NCI-H2196 treated with DMSO at 0.1 percent for 48 hours (cell line): ENCODE measurements at regions not wholly inside any gene's neighbourhood (a gene's known extent, or its start where the extent isn't known, plus 50 kb on each side); places are given as distances from the start of the nearest gene placed in this dataset.
"Not testable (repeated sequence)": the region's sequence is repeated elsewhere in the genome, so short reads cannot be mapped to it uniquely, and the experiment has no call there.

ENCODE experiments used
- DNase-seq: peaks from one replicate; lab custom pipeline; 2025; ENCODE audit not compliant: unreplicated experiment; lab: John Stamatoyannopoulos, UW

DNA sequence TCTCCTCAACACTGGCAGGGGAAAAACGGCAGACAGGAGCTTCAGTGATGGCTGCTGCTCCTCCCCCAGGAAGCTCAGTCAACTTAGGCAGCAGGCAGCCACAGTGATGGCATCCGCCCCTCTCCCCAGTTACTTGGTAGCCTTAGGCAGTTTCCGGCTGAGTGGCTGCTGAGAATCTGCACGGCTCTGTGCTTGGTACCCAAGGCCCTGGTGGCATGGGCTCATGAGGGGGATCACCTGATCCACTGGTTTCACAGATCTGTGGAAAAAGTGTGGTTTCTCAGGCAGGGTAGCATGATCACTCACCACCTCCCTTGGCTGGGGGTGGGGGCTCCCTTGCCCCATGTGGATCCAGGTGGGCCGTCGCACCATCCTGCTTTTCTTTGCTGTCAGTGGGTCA, 244.6 kb upstream of the MDGA2 start:
- no peak for DNase-seq

DNA sequence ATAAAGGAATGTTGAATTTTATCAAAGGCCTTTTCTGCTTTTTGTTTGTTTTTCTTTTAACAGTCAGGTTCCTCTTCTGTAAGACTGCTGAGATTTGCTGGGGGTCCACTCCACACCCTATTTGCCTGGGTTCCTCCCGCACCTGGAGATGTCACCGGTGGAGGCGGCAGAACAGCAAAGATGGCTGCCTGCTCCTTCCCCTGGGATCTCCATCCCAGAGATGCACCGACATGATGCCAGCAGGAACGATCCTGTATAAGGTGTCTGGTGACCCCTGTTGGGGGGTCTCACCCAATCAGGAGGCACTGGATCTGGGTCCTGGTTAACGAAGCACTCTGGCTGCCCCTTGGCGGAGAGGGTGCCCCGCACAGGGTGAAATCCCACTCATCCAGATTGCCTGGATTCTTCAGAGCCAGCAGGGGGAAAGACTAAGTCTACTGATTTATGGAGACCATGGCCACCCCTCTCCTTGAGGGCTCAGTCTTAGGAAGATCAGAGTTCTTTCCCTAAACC, 244.0 kb upstream of the MDGA2 start:
- DNase-seq: no peak

- no peak for DNase-seq
Measured at GRCh38 chr14:47917344-47917954, 242.0 kb upstream of the MDGA2 start.

GRCh38 chr14:47901141-47901540, 225.7 kb upstream of the MDGA2 start:
- not testable (repeated sequence) for DNase-seq

DNA sequence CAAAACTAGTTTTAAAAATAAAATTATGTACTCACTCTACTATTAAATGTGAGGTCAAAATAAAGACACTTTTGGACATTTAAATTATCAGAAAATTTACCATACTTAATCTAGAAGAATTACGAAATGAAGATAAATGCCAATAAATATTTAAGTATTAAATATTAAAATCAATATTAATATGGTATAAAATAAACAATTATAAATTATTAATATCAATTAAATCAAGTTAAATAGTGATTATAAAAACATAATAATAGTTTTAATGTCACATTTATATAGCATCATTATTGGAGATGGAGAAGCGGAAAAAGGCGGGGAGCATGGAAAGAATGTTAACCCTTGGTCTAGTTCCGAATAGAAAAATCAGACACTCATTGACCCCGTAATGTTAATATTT, 224.3 kb upstream of the MDGA2 start:
- DNase-seq: no peak

- no peak for DNase-seq
Measured at GRCh38 chr14:47874350-47874749, 198.9 kb upstream of the MDGA2 start.

DNA sequence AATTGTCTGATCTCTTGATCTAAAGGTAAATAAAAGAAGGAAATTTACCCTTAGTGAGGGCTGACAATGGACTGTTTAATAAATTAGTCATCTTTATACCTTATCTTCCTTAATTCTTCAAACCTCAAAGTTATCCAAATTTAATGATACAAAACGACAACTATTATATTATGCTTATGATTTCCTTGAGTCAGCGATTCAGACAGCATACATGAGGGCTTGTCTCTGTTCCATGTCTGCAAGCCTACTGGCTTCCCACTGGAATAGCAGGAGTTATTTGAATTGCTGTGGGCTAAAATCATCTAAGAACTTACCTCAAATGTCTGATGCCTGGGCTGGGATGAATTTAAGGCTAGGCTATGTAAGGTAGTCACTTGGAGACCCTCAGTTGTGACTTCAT, 197.2 kb upstream of the MDGA2 start:
- DNase-seq: no peak

DNA sequence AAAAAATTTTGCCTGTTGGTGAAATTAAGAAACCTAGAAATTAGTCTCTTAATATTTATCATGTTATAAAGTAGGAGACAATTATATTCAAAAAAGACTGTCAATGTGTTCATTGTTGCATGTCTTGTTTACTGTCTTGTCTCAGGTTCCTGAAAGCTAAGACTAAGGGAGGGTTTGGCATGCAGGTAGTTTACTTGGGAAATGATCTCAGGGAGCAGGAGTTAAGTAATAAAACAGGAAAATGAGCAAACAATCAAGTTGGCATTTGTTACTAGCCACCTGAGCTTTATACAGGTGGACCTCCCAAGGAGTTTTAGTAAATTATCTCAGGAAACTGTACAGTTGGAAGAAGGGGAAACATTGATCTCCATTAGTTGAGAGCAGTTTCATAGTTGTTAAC, 188.0 kb upstream of the MDGA2 start:
- DNase-seq: no peak

GRCh38 chr14:47857646-47858045, 182.2 kb upstream of the MDGA2 start:
- DNase-seq: no peak

GRCh38 chr14:47852278-47852677, 176.9 kb upstream of the MDGA2 start:
- no peak for DNase-seq

- DNase-seq: no peak
Measured at GRCh38 chr14:47846008-47846407, 170.6 kb upstream of the MDGA2 start.

DNA sequence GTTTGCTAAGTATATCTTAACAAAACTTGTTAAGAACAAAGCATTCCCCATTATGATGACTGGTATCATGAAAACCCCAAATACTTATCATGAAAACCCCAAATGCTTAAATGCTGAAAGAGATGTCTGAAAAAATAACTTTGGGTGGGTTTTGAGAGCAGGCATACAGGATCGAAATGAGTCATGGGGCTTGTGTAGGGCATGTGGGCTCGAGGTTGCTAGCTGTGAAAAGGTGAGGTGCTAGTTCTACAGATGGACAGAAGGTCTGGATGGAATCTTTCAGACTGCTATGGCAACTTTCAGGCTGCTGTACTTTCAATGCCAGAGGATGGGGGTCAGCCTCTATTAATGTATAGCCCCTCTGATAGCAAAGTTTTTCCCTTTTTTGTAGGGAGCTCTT, 167.8 kb upstream of the MDGA2 start:
- no peak for DNase-seq

DNA sequence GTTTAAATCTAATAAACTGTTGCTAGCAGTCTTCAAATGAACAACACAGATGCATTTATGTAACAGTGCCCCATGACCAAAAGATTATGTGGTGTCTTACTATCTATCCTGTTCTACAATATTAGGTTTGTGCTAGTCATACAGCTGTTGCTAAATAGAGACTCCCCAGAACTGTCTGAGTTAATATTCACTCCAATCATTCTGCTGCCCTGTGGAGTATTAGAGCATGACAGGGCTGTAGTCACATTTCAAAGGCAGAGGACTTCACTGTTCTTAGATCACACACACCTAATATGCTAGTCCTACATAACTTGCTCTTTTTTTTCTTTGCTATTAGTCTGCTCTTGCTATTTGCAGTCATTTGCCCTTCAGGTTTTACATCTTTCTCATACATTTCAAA, 157.6 kb upstream of the MDGA2 start:
- no peak for DNase-seq

GRCh38 chr14:47826809-47827208, 151.4 kb upstream of the MDGA2 start:
- no peak for DNase-seq

DNA sequence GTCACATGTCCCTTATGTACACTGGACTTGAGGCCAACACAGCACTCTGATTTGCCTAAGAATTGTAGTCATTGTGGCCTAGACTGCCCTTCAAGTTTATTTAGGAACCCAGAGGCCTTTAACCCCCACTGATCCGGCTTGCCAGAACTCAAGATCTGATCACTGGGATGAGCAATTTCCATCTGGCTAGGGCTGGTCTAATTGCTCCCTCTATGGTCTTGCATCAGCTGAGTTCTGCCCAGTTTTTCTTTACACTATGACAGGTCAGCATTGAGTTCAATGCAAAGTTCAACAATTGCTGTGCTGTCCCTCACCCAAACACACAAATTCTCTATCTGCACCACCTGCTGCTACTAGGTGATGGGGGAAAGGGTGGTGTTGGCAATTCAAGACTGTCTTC, 146.9 kb upstream of the MDGA2 start:
- no peak for DNase-seq

DNA sequence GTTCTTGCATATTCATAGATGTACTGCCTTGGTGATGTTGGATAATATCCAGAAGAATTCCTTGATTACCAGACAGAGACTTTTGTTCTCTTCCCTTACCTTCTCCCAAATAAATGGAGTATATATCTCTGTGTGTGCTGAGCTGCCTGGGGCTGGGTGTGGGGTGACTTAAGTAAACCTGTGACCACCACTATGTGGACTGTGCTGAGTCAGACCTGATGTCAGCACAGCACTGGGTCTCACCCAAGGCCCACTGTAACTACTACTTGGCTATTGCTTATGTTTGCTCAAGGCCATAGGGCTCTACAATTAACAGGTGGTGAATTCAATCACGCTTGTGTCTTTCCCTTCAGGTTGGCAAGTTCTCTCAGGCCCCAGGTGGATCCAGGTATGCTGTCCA, 145.7 kb upstream of the MDGA2 start:
- no peak for DNase-seq

DNA sequence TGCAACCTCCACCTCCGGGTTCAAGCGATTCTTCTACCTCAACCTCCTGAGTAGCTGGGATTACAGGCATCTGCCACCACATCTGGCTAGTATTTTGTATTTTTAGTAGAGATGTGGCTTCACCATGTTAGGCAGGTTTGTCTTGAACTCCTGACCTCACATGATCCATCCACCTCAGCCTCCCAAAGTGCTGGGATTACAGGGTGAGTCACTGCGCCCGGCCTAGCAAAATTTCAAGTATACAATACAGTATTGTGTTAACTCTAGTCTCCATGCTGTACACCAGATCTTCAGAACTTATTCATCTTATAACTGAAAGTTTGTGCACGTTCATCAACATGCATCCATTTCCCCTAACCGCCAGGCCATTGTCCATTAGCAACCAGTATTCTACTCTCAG, 115.1 kb upstream of the MDGA2 start:
- no peak for DNase-seq

- no peak for DNase-seq
Measured at GRCh38 chr14:47785058-47785457, 109.7 kb upstream of the MDGA2 start.

DNA sequence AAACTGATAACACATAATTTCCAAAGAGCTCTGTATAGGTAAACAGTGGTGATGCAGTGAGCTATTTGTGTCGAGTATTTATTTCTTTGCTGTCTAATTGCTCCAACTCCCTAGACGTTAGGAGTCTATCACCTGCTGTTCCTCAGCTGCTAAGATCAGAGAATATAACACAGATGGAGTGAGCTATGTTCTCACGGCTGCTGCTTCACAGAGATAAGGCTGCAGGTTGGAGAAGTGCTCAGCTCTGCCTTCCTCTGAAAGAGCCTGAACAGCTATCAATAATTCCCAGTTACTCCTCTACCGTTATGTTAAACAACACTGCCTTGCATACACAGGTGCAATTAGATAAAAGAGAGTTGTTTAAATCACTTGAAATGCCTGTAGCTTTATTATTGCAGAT, 103.2 kb upstream of the MDGA2 start:
- DNase-seq: no peak

DNA sequence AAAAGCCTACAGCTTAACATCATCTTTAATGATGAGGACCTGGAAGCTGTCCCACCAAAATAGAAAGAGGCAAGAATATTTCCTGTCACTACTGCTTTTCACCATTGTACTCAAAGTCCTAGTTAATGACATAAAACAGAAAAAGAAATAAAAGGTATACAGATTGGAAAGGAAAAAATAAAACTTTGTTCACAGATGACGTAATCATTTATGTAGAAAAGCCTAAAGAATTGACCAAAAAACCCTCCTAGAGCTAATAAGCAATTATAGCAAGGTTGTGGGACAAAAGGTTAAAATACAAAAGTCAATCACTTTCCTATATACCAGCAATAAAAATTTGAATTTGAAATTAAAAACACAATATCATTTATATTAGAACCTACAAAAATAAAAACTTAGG, 97.2 kb upstream of the MDGA2 start:
- DNase-seq: no peak

- DNase-seq: no peak
Measured at GRCh38 chr14:47763188-47763854, 87.9 kb upstream of the MDGA2 start.

GRCh38 chr14:47746986-47747385, 71.6 kb upstream of the MDGA2 start:
- no peak for DNase-seq

DNA sequence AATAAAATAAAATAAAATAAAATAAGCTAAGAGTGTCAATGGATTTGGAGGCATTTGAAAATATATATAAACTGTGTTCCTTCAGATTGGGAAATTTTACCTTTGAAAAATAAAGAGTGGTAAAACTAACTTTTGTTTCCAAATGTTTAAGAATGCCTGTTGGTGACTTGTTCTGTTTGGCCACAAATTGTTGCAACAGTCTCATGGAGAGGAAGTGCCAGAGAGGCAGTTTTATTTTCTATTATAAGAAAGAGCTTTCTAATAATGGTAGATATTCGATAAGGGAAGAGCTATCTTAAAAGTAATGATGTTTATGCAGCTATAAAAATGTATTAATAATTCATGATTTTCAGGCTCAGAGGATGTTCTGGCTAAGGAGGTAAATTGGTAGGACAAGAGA, 68.8 kb upstream of the MDGA2 start:
- DNase-seq: no peak
